GM12892 (cell line): ENCODE measurements at regions not wholly inside any gene's neighbourhood (a gene's known extent, or its start where the extent isn't known, plus 50 kb on each side); places are given as distances from the start of the nearest gene placed in this dataset.

Experiments used
- POLR2A ChIP-seq: IDR thresholded peaks from 2 replicates; pipeline ENCODE4 v1.6.1; 2011; ENCODE audit warnings: low read depth, low read length, control low read depth
- TAF1 ChIP-seq: IDR thresholded peaks from 2 replicates; pipeline ENCODE4 v1.6.1; 2011; ENCODE audit warnings: low read depth, mild to moderate bottlenecking, control low read depth, low read length, borderline replicate concordance

GRCh38 chr16:66152181-66152580, 214.3 kb upstream of the CDH5 start:
- TF ChIP-seq POLR2A (no peak), TAF1 (no peak)
